ENCODE measurements at regions not wholly inside any gene's neighbourhood (a gene's known extent, or its start where the extent isn't known, plus 50 kb on each side); places are given as distances from the start of the nearest gene placed in this dataset.

- TF ChIP-seq CTCF (IDR thresholded peaks at IDR 0.05; ENCODE audit: low read depth, low read length), result no peak
- no peak for TF ChIP-seq POLR2A (IDR thresholded peaks at IDR 0.05; ENCODE audit: extremely low read depth, insufficient read length)
- no peak for TF ChIP-seq MAX (IDR thresholded peaks at IDR 0.05; ENCODE audit: low read depth, low read length)
Measured at GRCh38 chr1:177708406-177708805, 261.5 kb downstream of the SEC16B start.
